ENCODE measurements at regions not wholly inside any gene's neighbourhood (a gene's known extent, or its start where the extent isn't known, plus 50 kb on each side); places are given as distances from the start of the nearest gene placed in this dataset.

DNA sequence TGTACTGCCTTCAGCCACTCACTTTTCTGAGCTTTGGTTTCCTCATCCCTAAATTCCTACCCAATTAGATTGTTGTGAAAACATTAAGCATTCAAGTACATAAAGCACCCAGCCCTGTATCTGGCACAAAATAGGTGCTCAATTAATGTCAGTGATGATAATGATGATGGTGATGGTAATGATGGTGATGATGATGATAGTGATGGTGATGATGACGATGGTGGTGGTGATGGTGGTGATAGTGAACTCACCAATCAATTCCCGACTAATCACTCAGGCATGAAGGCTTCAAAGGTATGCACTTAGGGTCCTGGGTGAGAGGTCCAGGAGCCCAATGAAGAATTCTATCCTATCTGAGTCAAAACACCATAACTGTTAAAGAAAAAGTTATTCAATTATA, 383.5 kb downstream of the MATN1 start:
- TF ChIP-seq POLR2A (IDR thresholded peaks at IDR 0.05; ENCODE audit: low read depth) = no peak
- TF ChIP-seq, protein P1, sequence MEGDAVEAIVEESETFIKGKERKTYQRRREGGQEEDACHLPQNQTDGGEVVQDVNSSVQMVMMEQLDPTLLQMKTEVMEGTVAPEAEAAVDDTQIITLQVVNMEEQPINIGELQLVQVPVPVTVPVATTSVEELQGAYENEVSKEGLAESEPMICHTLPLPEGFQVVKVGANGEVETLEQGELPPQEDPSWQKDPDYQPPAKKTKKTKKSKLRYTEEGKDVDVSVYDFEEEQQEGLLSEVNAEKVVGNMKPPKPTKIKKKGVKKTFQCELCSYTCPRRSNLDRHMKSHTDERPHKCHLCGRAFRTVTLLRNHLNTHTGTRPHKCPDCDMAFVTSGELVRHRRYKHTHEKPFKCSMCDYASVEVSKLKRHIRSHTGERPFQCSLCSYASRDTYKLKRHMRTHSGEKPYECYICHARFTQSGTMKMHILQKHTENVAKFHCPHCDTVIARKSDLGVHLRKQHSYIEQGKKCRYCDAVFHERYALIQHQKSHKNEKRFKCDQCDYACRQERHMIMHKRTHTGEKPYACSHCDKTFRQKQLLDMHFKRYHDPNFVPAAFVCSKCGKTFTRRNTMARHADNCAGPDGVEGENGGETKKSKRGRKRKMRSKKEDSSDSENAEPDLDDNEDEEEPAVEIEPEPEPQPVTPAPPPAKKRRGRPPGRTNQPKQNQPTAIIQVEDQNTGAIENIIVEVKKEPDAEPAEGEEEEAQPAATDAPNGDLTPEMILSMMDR (IDR thresholded peaks at IDR 0.05) = no peak
- no peak for TF ChIP-seq EP300 (IDR thresholded peaks at IDR 0.05)

All from esophagus muscularis mucosa (tissue), 4 donors.